SK-N-SH treated with all-trans-retinoic acid at 6 μM for 48 hours (cell line): ENCODE measurements at regions not wholly inside any gene's neighbourhood (a gene's known extent, or its start where the extent isn't known, plus 50 kb on each side); places are given as distances from the start of the nearest gene placed in this dataset.

Experiments
- ATAC-seq: fragments of 200-7000 bp; cut with Tn5 transposase; 3 replicates; pipeline ENCODE4 v1.9.1; 2020; ENCODE audit warnings: mild to moderate bottlenecking, moderate library complexity
- ARNTL ChIP-seq: fragments of 450-650 bp; formaldehyde crosslinking; IDR thresholded peaks from 2 replicates; pipeline ENCODE4 v1.5.0; 2020; ENCODE audit warnings: low read depth, mild to moderate bottlenecking, moderate library complexity, borderline replicate concordance
- CREB5 ChIP-seq: fragments of 250-450 bp; sonication (Bioruptor Pico); IDR thresholded peaks from 2 replicates; pipeline ENCODE4 v1.5.1; 2020; ENCODE audit warnings: low read depth, mild to moderate bottlenecking, moderate library complexity
- CSRNP3 ChIP-seq: fragments of 250-450 bp; sonication (Bioruptor Pico); IDR thresholded peaks from 2 replicates; pipeline ENCODE4 v1.5.1; 2021; ENCODE audit warnings: mild to moderate bottlenecking, moderate library complexity
- ESRRG ChIP-seq: fragments of 250-450 bp; sonication (Bioruptor Pico); IDR thresholded peaks from 2 replicates; pipeline ENCODE4 v1.6.1; 2021; ENCODE audit warnings: mild to moderate bottlenecking
- GLIS3 ChIP-seq: fragments of 250-450 bp; sonication (Bioruptor Pico); IDR thresholded peaks from 2 replicates; pipeline ENCODE4 v1.5.0; 2020; ENCODE audit warnings: mild to moderate bottlenecking, moderate library complexity
- ISL1 ChIP-seq: fragments of 250-450 bp; sonication (Bioruptor Pico); IDR thresholded peaks from 2 replicates; pipeline ENCODE4 v2.1.2; 2022; ENCODE audit warnings: mild to moderate bottlenecking, moderate library complexity
- OSR1 ChIP-seq: fragments of 250-450 bp; sonication (Bioruptor Pico); IDR thresholded peaks from 2 replicates; pipeline ENCODE4 v1.8.0; 2022; ENCODE audit warnings: moderate library complexity, mild to moderate bottlenecking, inconsistent platforms
- POU6F1 ChIP-seq: fragments of 250-450 bp; sonication (Bioruptor Pico); IDR thresholded peaks from 2 replicates; pipeline ENCODE4 v1.8.0; 2021; ENCODE audit warnings: low read depth, mild to moderate bottlenecking, moderate library complexity, borderline replicate concordance
- PPARA ChIP-seq: fragments of 250-450 bp; sonication (Bioruptor Pico); IDR thresholded peaks from 2 replicates; pipeline ENCODE4 v1.5.0; 2020; ENCODE audit warnings: mild to moderate bottlenecking, borderline replicate concordance
- RARB ChIP-seq: fragments of 250-450 bp; sonication (Bioruptor Pico); IDR thresholded peaks from 2 replicates; pipeline ENCODE4 v1.8.0; 2021; ENCODE audit warnings: mild to moderate bottlenecking, moderate library complexity
- SNAI2 ChIP-seq: fragments of 250-450 bp; sonication (Bioruptor Pico); IDR thresholded peaks from 2 replicates; pipeline ENCODE4 v1.5.0; 2020; ENCODE audit warnings: mild to moderate bottlenecking, moderate library complexity
- TCF4 ChIP-seq: fragments of 250-450 bp; sonication (Bioruptor Pico); IDR thresholded peaks from 2 replicates; pipeline ENCODE4 v1.8.0; 2021; ENCODE audit warnings: mild to moderate bottlenecking, moderate library complexity, borderline replicate concordance
- TOX ChIP-seq: fragments of 250-450 bp; sonication (Bioruptor Pico); IDR thresholded peaks from 2 replicates; pipeline ENCODE4 v1.8.0; 2021; ENCODE audit warnings: mild to moderate bottlenecking, moderate library complexity, borderline replicate concordance
- TSHZ2 ChIP-seq: fragments of 250-450 bp; sonication (Bioruptor Pico); IDR thresholded peaks from 2 replicates; pipeline ENCODE4 v1.5.0; 2020; ENCODE audit warnings: mild to moderate bottlenecking, moderate library complexity
- ZC3H10 ChIP-seq: fragments of 250-450 bp; sonication (Bioruptor Pico); IDR thresholded peaks from 2 replicates; pipeline ENCODE4 v1.5.1; 2021; ENCODE audit warnings: mild to moderate bottlenecking, moderate library complexity
- ZFP30 ChIP-seq: fragments of 450-650 bp; formaldehyde crosslinking; IDR thresholded peaks from 2 replicates; pipeline ENCODE4 v1.5.0; 2022; ENCODE audit warnings: mild to moderate bottlenecking, moderate library complexity
- ZNF565 ChIP-seq: fragments of 450-650 bp; formaldehyde crosslinking; conservative IDR thresholded peaks from 2 replicates; pipeline ENCODE4 v1.5.0; 2020; ENCODE audit warnings: low read depth, mild to moderate bottlenecking, moderate library complexity
- ZNF70 ChIP-seq: fragments of 450-650 bp; formaldehyde crosslinking; IDR thresholded peaks from 2 replicates; pipeline ENCODE4 v1.5.0; 2020; ENCODE audit warnings: mild to moderate bottlenecking, moderate library complexity
- ZNF8 ChIP-seq: fragments of 450-650 bp; formaldehyde crosslinking; IDR thresholded peaks from 2 replicates; pipeline ENCODE4 v1.5.0; 2020; ENCODE audit warnings: mild to moderate bottlenecking, moderate library complexity

GRCh38 chr1:163608979-163609378 lies 287.2 kb downstream of the NUF2 start (continued):
- no peak for TF ChIP-seq TSHZ2 (CRISPR knock-in tag)

GRCh38 chr1:163609858-163610257 lies 288.1 kb downstream of the NUF2 start:
- no peak for TF ChIP-seq ARNTL (CRISPR knock-in tag)
- TF ChIP-seq POU6F1 (CRISPR knock-in tag) = no peak
- no peak for TF ChIP-seq ZC3H10 (CRISPR knock-in tag)
- TF ChIP-seq ZNF8 = no peak
- no peak for TF ChIP-seq ISL1 (CRISPR knock-in tag)
- TF ChIP-seq CSRNP3 (CRISPR knock-in tag) = no peak
- no peak for TF ChIP-seq OSR1 (CRISPR knock-in tag)
- no peak for TF ChIP-seq TSHZ2 (CRISPR knock-in tag)
- no peak for TF ChIP-seq SNAI2
- TF ChIP-seq CREB5 (CRISPR knock-in tag) = no peak
- no peak for TF ChIP-seq ZFP30 (CRISPR knock-in tag)
- TF ChIP-seq ZNF565 = no peak
- TF ChIP-seq ESRRG = no peak
- TF ChIP-seq, all 23 proteins: peak for 0
- no peak for ATAC-seq

- TF ChIP-seq ZNF8 (no peak), TSHZ2 (CRISPR knock-in tag) (no peak), PPARA (no peak), ISL1 (CRISPR knock-in tag) (no peak), CREB5 (CRISPR knock-in tag) (no peak), TOX (CRISPR knock-in tag) (no peak), CSRNP3 (CRISPR knock-in tag) (no peak), POU6F1 (CRISPR knock-in tag) (no peak), GLIS3 (CRISPR knock-in tag) (no peak), RARB (CRISPR knock-in tag) (no peak), ZNF70 (CRISPR knock-in tag) (no peak), ZC3H10 (CRISPR knock-in tag) (no peak), TCF4 (CRISPR knock-in tag) (no peak)
Measured at GRCh38 chr1:163610486-163610885, 288.7 kb downstream of the NUF2 start.

More at GRCh38 chr1:163610486-163610885, 288.7 kb downstream of the NUF2 start:
- no peak for ATAC-seq
